Gastroesophageal sphincter (tissue), 4 donors: ENCODE measurements at regions not wholly inside any gene's neighbourhood (a gene's known extent, or its start where the extent isn't known, plus 50 kb on each side); places are given as distances from the start of the nearest gene placed in this dataset.

Experiments used
- ATAC-seq: fragments of 150-250 bp; one replicate; pipeline ENCODE4 v1.9.1; 2016; ENCODE audit warnings: mild to moderate bottlenecking, moderate library complexity
- H3K27ac ChIP-seq, 4 donors: fragments of 200-600 bp; sonication (generic) in 3 of 4; 1 replicate in 3 of 4; 2 replicates in 1 of 4; pipeline ENCODE4 v1.5.1; 2016 to 2019
- H3K27me3 ChIP-seq: fragments of 200-600 bp; sonication (generic); one replicate; pipeline ENCODE4 v1.5.1; 2019
- H3K36me3 ChIP-seq, 2 donors: fragments of 200-600 bp; sonication (generic); one replicate each; pipeline ENCODE4 v1.5.1; 2019; ENCODE audit warnings: control low read depth in 1 of 2
- H3K4me1 ChIP-seq, 3 donors: fragments of 200-600 bp; sonication (generic); 1 replicate in 2 of 3; 2 replicates in 1 of 3; pipeline ENCODE4 v1.5.1; 2016 to 2019; ENCODE audit warnings: control low read depth in 2 of 3
- H3K4me3 ChIP-seq, 2 donors: fragments of 200-600 bp; sonication (generic); one replicate each; pipeline ENCODE4 v1.5.1; 2019; ENCODE audit warnings: mild to moderate bottlenecking in 1 of 2, moderate library complexity in 1 of 2
- H3K9me3 ChIP-seq, 3 donors: fragments of 200-600 bp; sonication (generic); one replicate each; pipeline ENCODE4 v1.5.1; 2017 to 2019; ENCODE audit warnings: control low read depth in 2 of 3
- CTCF ChIP-seq, 4 experiments: fragments of 200-600 bp in 2 of 4; fragments of 450-650 bp in 2 of 4; sonication (generic) in 1 of 4; IDR thresholded peaks; one replicate each; pipeline ENCODE4 v1.5.1; 2017 to 2019; ENCODE audit warnings: antibody characterized with exemption in 4 of 4, mild to moderate bottlenecking in 2 of 4, moderate library complexity in 2 of 4
- EP300 ChIP-seq: sonication (generic); formaldehyde crosslinking; IDR thresholded peaks from one replicate; pipeline ENCODE4 v1.6.1; 2017; ENCODE audit warnings: antibody characterized with exemption, mild to moderate bottlenecking
- POLR2A ChIP-seq, 2 donors: fragments of 450-650 bp; IDR thresholded peaks; one replicate each; pipeline ENCODE4 v1.6.1; 2017; ENCODE audit warnings: antibody characterized with exemption in 2 of 2, mild to moderate bottlenecking in 2 of 2, moderate library complexity in 1 of 2
- POLR2AphosphoS5 ChIP-seq: sonication (generic); formaldehyde crosslinking; IDR thresholded peaks from one replicate; pipeline ENCODE4 v1.6.1; 2017; ENCODE audit warnings: antibody characterized with exemption
- WGBS, 2 donors: methylation state at CpG; one replicate each; pipeline ENCODE4 v1.1.5; 2018; ENCODE audit warnings: low coverage in 1 of 2; 5-methylcytosine and 5-hydroxymethylcytosine counted together

- Histone ChIP-seq H3K4me1 (peaks cover 0 to 6% (median 0%) of the 10 kb centered on the region in 3 donors), H3K27me3 (no peaks in the 10 kb centered on the region), H3K9me3 (no peaks in the 10 kb centered on the region), H3K36me3 (no peaks in the 10 kb centered on the region), H3K4me3 (no peak overlapping the region), H3K27ac (no peak overlapping the region)
- no peak for TF ChIP-seq CTCF (IDR thresholded peaks at IDR 0.05)
- TF ChIP-seq POLR2A (IDR thresholded peaks at IDR 0.05), result no peak
- TF ChIP-seq POLR2AphosphoS5, result no peak
- TF ChIP-seq EP300, result no peak
- WGBS, 2 donors, result 91 to 95% methylated on average over 4 to 8 of the region's 15 CpGs
- no peak for ATAC-seq
Observed at GRCh38 chr9:134487066-134487710, 154.4 kb upstream of the COL5A1 start.

GRCh38 chr9:134488331-134489280 is 153.0 kb upstream of the COL5A1 start:
- TF ChIP-seq POLR2A (IDR thresholded peaks at IDR 0.05) (no peak), CTCF (IDR thresholded peaks at IDR 0.05) (no peak), POLR2AphosphoS5 (no peak), EP300 (no peak)
- peaks cover 0 to 6% (median 0%) of the 10 kb centered on the region in 3 donors for H3K4me1 ChIP-seq

GRCh38 chr9:134489621-134490408 is 151.8 kb upstream of the COL5A1 start:
- no peak overlapping the region for H3K4me3 ChIP-seq
- 100% methylated on average over 1 of the region's 13 CpGs for WGBS, 2 donors
- ATAC-seq, result no peak
- H3K27ac ChIP-seq, result no peak overlapping the region
- no peaks in the 10 kb centered on the region for H3K9me3 ChIP-seq
- peaks cover 5% of the 10 kb centered on the region for H3K27me3 ChIP-seq
- H3K4me1 ChIP-seq, result peaks cover 0 to 6% (median 0%) of the 10 kb centered on the region in 3 donors
- H3K36me3 ChIP-seq, result no peaks in the 10 kb centered on the region
- TF ChIP-seq CTCF (IDR thresholded peaks at IDR 0.05) (no peak), POLR2AphosphoS5 (no peak), EP300 (no peak), POLR2A (IDR thresholded peaks at IDR 0.05) (no peak)

More at GRCh38 chr9:134488331-134489280, 153.0 kb upstream of the COL5A1 start:
- Histone ChIP-seq H3K27me3 (no peaks in the 10 kb centered on the region), H3K4me3 (no peak overlapping the region), H3K36me3 (no peaks in the 10 kb centered on the region), H3K27ac (no peak overlapping the region), H3K9me3 (no peaks in the 10 kb centered on the region)
- 75% methylated on average over 2 of the region's 32 CpGs; no CpG with 5 or more reads in 1 of the 2 donors for WGBS, 2 donors
- no peak for ATAC-seq

GRCh38 chr9:134490446-134490845 is 151.2 kb upstream of the COL5A1 start:
- no peak for ATAC-seq
- WGBS, 2 donors, result no CpG with 5 or more reads among the region's 9 CpGs

More at GRCh38 chr9:134490446-134490845, 151.2 kb upstream of the COL5A1 start:
- TF ChIP-seq POLR2AphosphoS5, result no peak
- TF ChIP-seq POLR2A (IDR thresholded peaks at IDR 0.05), result no peak
- no peak for TF ChIP-seq EP300
- no peak for TF ChIP-seq CTCF (IDR thresholded peaks at IDR 0.05)
- Histone ChIP-seq H3K4me3 (no peak overlapping the region), H3K4me1 (peaks cover 0 to 6% (median 0%) of the 10 kb centered on the region in 3 donors), H3K36me3 (no peaks in the 10 kb centered on the region), H3K9me3 (no peaks in the 10 kb centered on the region), H3K27me3 (peaks cover 10% of the 10 kb centered on the region), H3K27ac (no peak overlapping the region)
